IMR-90 (cell line): ENCODE measurements at regions not wholly inside any gene's neighbourhood (a gene's known extent, or its start where the extent isn't known, plus 50 kb on each side); places are given as distances from the start of the nearest gene placed in this dataset.
"Not testable (repeated sequence)": the region's sequence is repeated elsewhere in the genome, so short reads cannot be mapped to it uniquely, and the experiment has no call there.

ENCODE experiments used
- ATAC-seq: fragments of 200-7000 bp; cut with Tn5 transposase; 2 replicates; pipeline ENCODE4 v1.9.1; 2020; ENCODE audit warnings: low read depth, mild to moderate bottlenecking, moderate library complexity
- BruUV-seq: library from RNA; stranded (reverse); fragments of 400-500 nt; replicated peaks from 2 replicates; lab custom pipeline; 2021; lab: Mats Ljungman, UMichigan
- CTCF ChIA-PET: fragments of 300-600 bp; formaldehyde crosslinking; extraction: SDS; loops from one replicate; lab custom pipeline; 2021; ENCODE audit warnings: antibody characterized with exemption; lab: Yijun Ruan, JAX
- POLR2A ChIA-PET: fragments of 300-600 bp; sonication (Branson Sonifier 250); formaldehyde crosslinking; loops from one replicate; lab custom pipeline; 2022; ENCODE audit warnings: antibody characterized with exemption; ENCODE audit not compliant: unreplicated experiment; lab: Charles Lee
- DNase-seq: peaks from one replicate; pipeline ENCODE4 v3.0.0; 2013
- H2AFZ ChIP-seq: replicated peaks from 2 replicates; pipeline ENCODE3; 2013; ENCODE audit warnings: low read length, mild to moderate bottlenecking; ENCODE audit not compliant: poor library complexity
- H2AK5ac ChIP-seq: 2 replicates; pipeline ENCODE4 v1.6.1; 2013; ENCODE audit warnings: low read depth, low read length, inconsistent platforms
- H2AK9ac ChIP-seq: replicated peaks from 2 replicates; pipeline ENCODE3; 2013; ENCODE audit warnings: mild to moderate bottlenecking, low read depth, low read length, moderate library complexity; ENCODE audit not compliant: poor library complexity
- H2BK120ac ChIP-seq: 2 replicates; pipeline ENCODE4 v1.6.1; 2013; ENCODE audit warnings: low read depth, low read length, inconsistent platforms
- H2BK15ac ChIP-seq: 3 replicates; pipeline ENCODE4 v1.6.1; 2013; ENCODE audit warnings: low read depth, low read length, inconsistent platforms
- H2BK20ac ChIP-seq: 2 replicates; pipeline ENCODE4 v1.6.1; 2013; ENCODE audit warnings: low read depth, mild to moderate bottlenecking, inconsistent platforms, low read length, moderate library complexity
- H2BK5ac ChIP-seq: 2 replicates; pipeline ENCODE4 v1.6.1; 2013; ENCODE audit warnings: mild to moderate bottlenecking, low read depth, low read length, inconsistent platforms; ENCODE audit not compliant: poor library complexity, severe bottlenecking
- H3K14ac ChIP-seq: replicated peaks from 2 replicates; pipeline ENCODE4 v1.6.1; 2013; ENCODE audit warnings: low read depth, low read length, inconsistent platforms
- H3K18ac ChIP-seq: 2 replicates; pipeline ENCODE4 v1.6.1; 2013; ENCODE audit warnings: low read depth, low read length, control low read depth
- H3K23ac ChIP-seq: 2 replicates; pipeline ENCODE4 v1.6.1; 2013; ENCODE audit warnings: low read depth, low read length, inconsistent platforms
- H3K27ac ChIP-seq: 2 replicates; pipeline ENCODE4 v1.5.1; 2013; ENCODE audit warnings: mild to moderate bottlenecking, control low read depth, low read length; ENCODE audit not compliant: insufficient read depth
- H3K27me3 ChIP-seq: 2 replicates; pipeline ENCODE4 v1.6.1; 2013; ENCODE audit warnings: low read length; ENCODE audit not compliant: control insufficient read depth, insufficient read depth
- H3K36me3 ChIP-seq: 2 replicates; pipeline ENCODE4 v1.6.1; 2013; ENCODE audit warnings: low read length, mixed read lengths; ENCODE audit not compliant: control insufficient read depth, insufficient read depth
- H3K4ac ChIP-seq: 2 replicates; pipeline ENCODE4 v1.6.1; 2013; ENCODE audit warnings: low read depth, low read length, inconsistent platforms
- H3K4me1 ChIP-seq: 2 replicates; pipeline ENCODE4 v1.6.1; 2013; ENCODE audit warnings: low read length, mixed read lengths; ENCODE audit not compliant: control insufficient read depth, insufficient read depth
- H3K4me2 ChIP-seq: 2 replicates; pipeline ENCODE4 v1.6.1; 2013; ENCODE audit warnings: low read depth, mild to moderate bottlenecking, control low read depth, low read length, moderate library complexity
- H3K4me3 ChIP-seq: 2 replicates; pipeline ENCODE4 v1.5.1; 2013; ENCODE audit warnings: low read depth, mild to moderate bottlenecking, control low read depth, low read length, moderate library complexity; ENCODE audit not compliant: insufficient read depth
- H3K56ac ChIP-seq: 2 replicates; pipeline ENCODE4 v1.6.1; 2013; ENCODE audit warnings: low read length, inconsistent platforms; ENCODE audit not compliant: insufficient read depth; ENCODE audit errors: extremely low read depth
- H3K79me1 ChIP-seq, 2 experiments: 2 replicates each; pipeline ENCODE4 v1.6.1; 2013; ENCODE audit warnings: low read length in 2 of 2, inconsistent platforms in 1 of 2, low read depth in 1 of 2
- H3K9ac ChIP-seq: 2 replicates; pipeline ENCODE4 v1.6.1; 2013; ENCODE audit warnings: low read depth, low read length, control low read depth
- H3K9me1 ChIP-seq: 2 replicates; pipeline ENCODE4 v1.6.1; 2013; ENCODE audit warnings: low read length, inconsistent platforms; ENCODE audit not compliant: insufficient read depth
- H3K9me3 ChIP-seq: 2 replicates; pipeline ENCODE4 v1.6.1; 2013; ENCODE audit warnings: low read length; ENCODE audit not compliant: control insufficient read depth, insufficient read depth
- H4K20me1 ChIP-seq: 2 replicates; pipeline ENCODE4 v1.6.1; 2013; ENCODE audit warnings: low read length, inconsistent platforms; ENCODE audit not compliant: insufficient read depth
- H4K5ac ChIP-seq: 2 replicates; pipeline ENCODE4 v1.6.1; 2013; ENCODE audit warnings: mild to moderate bottlenecking, low read depth, low read length, control low read depth
- H4K8ac ChIP-seq, 2 experiments: 2 replicates each; pipeline ENCODE4 v1.6.1; 2013; ENCODE audit warnings: low read depth in 2 of 2, low read length in 2 of 2, control low read depth in 1 of 2, inconsistent platforms in 1 of 2
- H4K91ac ChIP-seq: 2 replicates; pipeline ENCODE4 v1.6.1; 2013; ENCODE audit warnings: low read depth, low read length, inconsistent platforms; ENCODE audit not compliant: insufficient read depth
- WGBS, 2 experiments: methylation state at CpG; one replicate each; pipeline versions ENCODE4 v1.1.5 to v1.1.7; 2013; ENCODE audit warnings: missing lambda C conversion rate in 2 of 2; ENCODE audit not compliant: insufficient read length in 1 of 2; ENCODE audit errors: extremely low coverage in 2 of 2; 5-methylcytosine and 5-hydroxymethylcytosine counted together
- dilution Hi-C: fragments of 300-500 bp; cut with HindIII; formaldehyde crosslinking; loops from one replicate; pipeline ENCODE4 v1.14.3; 2018; ENCODE audit warnings: low sequenced_read_pairs; ENCODE audit not compliant: unreplicated experiment
- in situ Hi-C: fragments of 300-500 bp; cut with MboI; formaldehyde crosslinking; loops from 3 replicates; pipeline ENCODE4 v1.14.3; 2019; ENCODE audit warnings: low sequenced_read_pairs, inconsistent platforms, mixed read lengths
- intact Hi-C: fragments of 100-400 bp; cut with micrococcal nuclease; formaldehyde crosslinking; loops from 2 replicates; pipeline ENCODE4 v1.10.0; 2022

DNA sequence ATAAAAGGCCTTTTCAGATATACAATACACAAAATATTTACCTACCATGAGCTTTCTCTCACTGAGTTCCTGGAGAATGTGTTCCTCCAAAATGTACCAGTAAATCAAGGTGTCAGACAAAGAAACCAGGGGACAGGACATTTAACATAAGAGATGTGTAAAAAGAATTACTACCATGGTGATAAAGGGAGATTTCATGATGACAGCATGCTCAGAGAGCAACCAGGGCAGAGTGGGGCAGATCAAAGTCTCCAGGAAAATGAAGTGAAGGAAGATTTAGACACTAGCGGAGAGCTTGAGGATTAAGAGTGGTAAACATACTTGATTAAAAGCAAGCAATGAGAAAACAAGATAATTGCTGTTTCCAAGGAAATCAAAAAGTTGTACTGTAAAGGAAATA lies 85.0 kb downstream of the FOXD4L6 start:
- WGBS, 2 experiments: no CpG with 5 or more reads among the region's 1 CpG
- H3K18ac ChIP-seq, H3K14ac ChIP-seq, BruUV-seq, H3K79me1 ChIP-seq, H3K23ac ChIP-seq, H3K4me3 ChIP-seq, H3K9me3 ChIP-seq, H3K9me1 ChIP-seq, DNase-seq, H3K9ac ChIP-seq, H3K4me1 ChIP-seq, H3K27ac ChIP-seq, H2BK5ac ChIP-seq, H4K8ac ChIP-seq, H3K4me2 ChIP-seq, H3K4ac ChIP-seq, intact Hi-C loops, H2AK9ac ChIP-seq, H4K91ac ChIP-seq, CTCF ChIA-PET, in situ Hi-C loops, H2BK120ac ChIP-seq, H3K36me3 ChIP-seq, H3K56ac ChIP-seq, H2BK15ac ChIP-seq, H4K5ac ChIP-seq, H2AK5ac ChIP-seq, dilution Hi-C loops, H2AFZ ChIP-seq, ATAC-seq, POLR2A ChIA-PET, H2BK20ac ChIP-seq, H4K20me1 ChIP-seq, H3K27me3 ChIP-seq: not testable (repeated sequence)
